ENCODE measurements at regions not wholly inside any gene's neighbourhood (a gene's known extent, or its start where the extent isn't known, plus 50 kb on each side); places are given as distances from the start of the nearest gene placed in this dataset.

GRCh38 chr4:33200377-33200776 lies 2480.2 kb downstream of the PCDH7 start:
- no peak for TF ChIP-seq CTCF (IDR thresholded peaks at IDR 0.05)
- H3K36me3 ChIP-seq (replicated peaks in 1 of 2) = no peaks in the 10 kb centered on the region
- H3K4me3 ChIP-seq = no peak overlapping the region
- no peaks in the 10 kb centered on the region for H3K4me1 ChIP-seq (replicated peaks in 1 of 2)
- H3K9me3 ChIP-seq (replicated peaks in 1 of 3) = no peaks in the 10 kb centered on the region
- intact Hi-C loops (cut with DNase I) = no loop called here
- DNase-seq = no peak
- H3K27ac ChIP-seq = no peak overlapping the region
- no peaks in the 10 kb centered on the region for H3K27me3 ChIP-seq

- H3K9me3 ChIP-seq (replicated peaks in 1 of 3) = no peaks in the 10 kb centered on the region
- H3K4me3 ChIP-seq = no peak overlapping the region
- intact Hi-C loops (cut with DNase I) = no loop called here
- 45 to 75% (median 62%) methylated on average over 3 to 5 of the region's 5 CpGs for WGBS, 4 donors
- TF ChIP-seq CTCF (IDR thresholded peaks at IDR 0.05) (no peak), POLR2A (IDR thresholded peaks at IDR 0.05) (no peak)
- no peaks in the 10 kb centered on the region for H3K27me3 ChIP-seq
- H3K27ac ChIP-seq = no peak overlapping the region
- H3K4me1 ChIP-seq (replicated peaks in 1 of 2) = no peaks in the 10 kb centered on the region
- no peak for DNase-seq
- H3K36me3 ChIP-seq (replicated peaks in 1 of 2) = no peaks in the 10 kb centered on the region
Measured at GRCh38 chr4:33218238-33218637, 2498.1 kb downstream of the PCDH7 start.

GRCh38 chr4:33226133-33226532 lies 2506.0 kb downstream of the PCDH7 start:
- no peak overlapping the region for H3K4me3 ChIP-seq
- no peak for DNase-seq
- no peak overlapping the region for H3K27ac ChIP-seq
- intact Hi-C loops (cut with DNase I) = no loop called here
- H3K36me3 ChIP-seq (replicated peaks in 1 of 2) = no peaks in the 10 kb centered on the region
- no peak for TF ChIP-seq POLR2A (IDR thresholded peaks at IDR 0.05)
- TF ChIP-seq CTCF (IDR thresholded peaks at IDR 0.05) = no peak
- no peaks in the 10 kb centered on the region for H3K9me3 ChIP-seq (replicated peaks in 1 of 3)
- 61 to 83% (median 64%) methylated on average over 2 of the region's 2 CpGs for WGBS, 4 donors
- no peaks in the 10 kb centered on the region for H3K27me3 ChIP-seq
- no peaks in the 10 kb centered on the region for H3K4me1 ChIP-seq (replicated peaks in 1 of 2)

- WGBS, 4 donors = 83 to 95% (median 90%) methylated on average over 1 of the region's 1 CpG
- Histone ChIP-seq H3K36me3 (replicated peaks in 1 of 2) (no peaks in the 10 kb centered on the region), H3K9me3 (replicated peaks in 1 of 3) (no peaks in the 10 kb centered on the region), H3K27ac (no peak overlapping the region), H3K4me3 (no peak overlapping the region), H3K4me1 (replicated peaks in 1 of 2) (no peaks in the 10 kb centered on the region), H3K27me3 (no peaks in the 10 kb centered on the region)
- DNase-seq = no peak
- TF ChIP-seq POLR2A (IDR thresholded peaks at IDR 0.05) = no peak
- TF ChIP-seq CTCF (IDR thresholded peaks at IDR 0.05) = no peak
- intact Hi-C loops (cut with DNase I) = no loop called here
Measured at GRCh38 chr4:33226783-33227182, 2506.6 kb downstream of the PCDH7 start.

All from adrenal gland (tissue), 9 donors.